ENCODE measurements at regions not wholly inside any gene's neighbourhood (a gene's known extent, or its start where the extent isn't known, plus 50 kb on each side); places are given as distances from the start of the nearest gene placed in this dataset.

GRCh38 chr10:76649254-76649653 lies 988.4 kb downstream of the KCNMA1 start:
- Histone ChIP-seq H3K9me3 (ENCODE audit: control insufficient read depth in 2 of 2, insufficient read depth in 1 of 2, low read depth in 1 of 2, low read length in 1 of 2) (no peaks in the 10 kb centered on the region), H3K4me3 (ENCODE audit: low read depth in 1 of 2, low read length in 2 of 2) (no peak overlapping the region), H3K27me3 (ENCODE audit: control insufficient read depth in 1 of 2, insufficient read depth in 2 of 2, low read length in 2 of 2) (no peaks in the 10 kb centered on the region), H3K36me3 (ENCODE audit: control insufficient read depth in 2 of 2, insufficient read depth in 2 of 2, low read length in 1 of 2) (no peaks in the 10 kb centered on the region), H3K27ac (ENCODE audit: low read depth in 2 of 2, low read length in 1 of 2) (no peak overlapping the region), H3K4me1 (ENCODE audit: control insufficient read depth in 2 of 2, insufficient read depth in 2 of 2, low read length in 1 of 2) (no peaks in the 10 kb centered on the region)
- WGBS, 2 donors, result 78 to 82% methylated on average over 3 of the region's 3 CpGs

- Histone ChIP-seq H3K27me3 (ENCODE audit: control insufficient read depth in 1 of 2, insufficient read depth in 2 of 2, low read length in 2 of 2) (no peaks in the 10 kb centered on the region), H3K4me1 (ENCODE audit: control insufficient read depth in 2 of 2, insufficient read depth in 2 of 2, low read length in 1 of 2) (no peaks in the 10 kb centered on the region), H3K36me3 (ENCODE audit: control insufficient read depth in 2 of 2, insufficient read depth in 2 of 2, low read length in 1 of 2) (no peaks in the 10 kb centered on the region), H3K9me3 (ENCODE audit: control insufficient read depth in 2 of 2, insufficient read depth in 1 of 2, low read depth in 1 of 2, low read length in 1 of 2) (no peaks in the 10 kb centered on the region), H3K27ac (ENCODE audit: low read depth in 2 of 2, low read length in 1 of 2) (no peak overlapping the region), H3K4me3 (ENCODE audit: low read depth in 1 of 2, low read length in 2 of 2) (no peak overlapping the region)
- WGBS, 2 donors, result 84 to 89% methylated on average over 2 of the region's 2 CpGs
These were observed 990.3 kb downstream of the KCNMA1 start for GRCh38 chr10:76647301-76647700.

GRCh38 chr10:76645341-76645740 lies 992.3 kb downstream of the KCNMA1 start:
- Histone ChIP-seq H3K4me3 (ENCODE audit: low read depth in 1 of 2, low read length in 2 of 2) (no peak overlapping the region), H3K9me3 (ENCODE audit: control insufficient read depth in 2 of 2, insufficient read depth in 1 of 2, low read depth in 1 of 2, low read length in 1 of 2) (no peaks in the 10 kb centered on the region), H3K27ac (ENCODE audit: low read depth in 2 of 2, low read length in 1 of 2) (no peak overlapping the region), H3K36me3 (ENCODE audit: control insufficient read depth in 2 of 2, insufficient read depth in 2 of 2, low read length in 1 of 2) (no peaks in the 10 kb centered on the region), H3K27me3 (ENCODE audit: control insufficient read depth in 1 of 2, insufficient read depth in 2 of 2, low read length in 2 of 2) (no peaks in the 10 kb centered on the region), H3K4me1 (ENCODE audit: control insufficient read depth in 2 of 2, insufficient read depth in 2 of 2, low read length in 1 of 2) (no peaks in the 10 kb centered on the region)
- 84 to 89% methylated on average over 3 of the region's 3 CpGs for WGBS, 2 donors

- no peaks in the 10 kb centered on the region for H3K9me3 ChIP-seq (ENCODE audit: control insufficient read depth in 2 of 2, insufficient read depth in 1 of 2, low read depth in 1 of 2, low read length in 1 of 2)
- no peak overlapping the region for H3K27ac ChIP-seq (ENCODE audit: low read depth in 2 of 2, low read length in 1 of 2)
- no peaks in the 10 kb centered on the region for H3K27me3 ChIP-seq (ENCODE audit: control insufficient read depth in 1 of 2, insufficient read depth in 2 of 2, low read length in 2 of 2)
- no peaks in the 10 kb centered on the region for H3K36me3 ChIP-seq (ENCODE audit: control insufficient read depth in 2 of 2, insufficient read depth in 2 of 2, low read length in 1 of 2)
- H3K4me3 ChIP-seq (ENCODE audit: low read depth in 1 of 2, low read length in 2 of 2), result no peak overlapping the region
- no peaks in the 10 kb centered on the region for H3K4me1 ChIP-seq (ENCODE audit: control insufficient read depth in 2 of 2, insufficient read depth in 2 of 2, low read length in 1 of 2)
- WGBS, 2 donors, result 88 to 100% methylated on average over 2 of the region's 2 CpGs
These were observed 993.1 kb downstream of the KCNMA1 start for GRCh38 chr10:76644476-76644875.

GRCh38 chr10:76643511-76643911 lies 994.1 kb downstream of the KCNMA1 start:
- H3K27me3 ChIP-seq (ENCODE audit: control insufficient read depth in 1 of 2, insufficient read depth in 2 of 2, low read length in 2 of 2), result no peaks in the 10 kb centered on the region
- H3K36me3 ChIP-seq (ENCODE audit: control insufficient read depth in 2 of 2, insufficient read depth in 2 of 2, low read length in 1 of 2), result no peaks in the 10 kb centered on the region
- no peak overlapping the region for H3K4me3 ChIP-seq (ENCODE audit: low read depth in 1 of 2, low read length in 2 of 2)
- H3K4me1 ChIP-seq (ENCODE audit: control insufficient read depth in 2 of 2, insufficient read depth in 2 of 2, low read length in 1 of 2), result no peaks in the 10 kb centered on the region
- 32 to 47% methylated on average over 4 of the region's 4 CpGs for WGBS, 2 donors
- H3K27ac ChIP-seq (ENCODE audit: low read depth in 2 of 2, low read length in 1 of 2), result no peak overlapping the region
- H3K9me3 ChIP-seq (ENCODE audit: control insufficient read depth in 2 of 2, insufficient read depth in 1 of 2, low read depth in 1 of 2, low read length in 1 of 2), result no peaks in the 10 kb centered on the region

- no peaks in the 10 kb centered on the region for H3K27me3 ChIP-seq (ENCODE audit: control insufficient read depth in 1 of 2, insufficient read depth in 2 of 2, low read length in 2 of 2)
- H3K36me3 ChIP-seq (ENCODE audit: control insufficient read depth in 2 of 2, insufficient read depth in 2 of 2, low read length in 1 of 2), result no peaks in the 10 kb centered on the region
- no peaks in the 10 kb centered on the region for H3K4me1 ChIP-seq (ENCODE audit: control insufficient read depth in 2 of 2, insufficient read depth in 2 of 2, low read length in 1 of 2)
- no peak overlapping the region for H3K4me3 ChIP-seq (ENCODE audit: low read depth in 1 of 2, low read length in 2 of 2)
- H3K9me3 ChIP-seq (ENCODE audit: control insufficient read depth in 2 of 2, insufficient read depth in 1 of 2, low read depth in 1 of 2, low read length in 1 of 2), result no peaks in the 10 kb centered on the region
- WGBS, 2 donors, result 51 to 69% methylated on average over 1 of the region's 1 CpG
- H3K27ac ChIP-seq (ENCODE audit: low read depth in 2 of 2, low read length in 1 of 2), result no peak overlapping the region
These were observed 995.2 kb downstream of the KCNMA1 start for GRCh38 chr10:76642358-76642757.

GRCh38 chr10:76641215-76641614 lies 996.4 kb downstream of the KCNMA1 start:
- no peak overlapping the region for H3K27ac ChIP-seq (ENCODE audit: low read depth in 2 of 2, low read length in 1 of 2)
- H3K36me3 ChIP-seq (ENCODE audit: control insufficient read depth in 2 of 2, insufficient read depth in 2 of 2, low read length in 1 of 2), result no peaks in the 10 kb centered on the region
- no peaks in the 10 kb centered on the region for H3K9me3 ChIP-seq (ENCODE audit: control insufficient read depth in 2 of 2, insufficient read depth in 1 of 2, low read depth in 1 of 2, low read length in 1 of 2)
- no peak overlapping the region for H3K4me3 ChIP-seq (ENCODE audit: low read depth in 1 of 2, low read length in 2 of 2)
- no peaks in the 10 kb centered on the region for H3K27me3 ChIP-seq (ENCODE audit: control insufficient read depth in 1 of 2, insufficient read depth in 2 of 2, low read length in 2 of 2)
- H3K4me1 ChIP-seq (ENCODE audit: control insufficient read depth in 2 of 2, insufficient read depth in 2 of 2, low read length in 1 of 2), result no peaks in the 10 kb centered on the region

- Histone ChIP-seq H3K4me1 (ENCODE audit: control insufficient read depth in 2 of 2, insufficient read depth in 2 of 2, low read length in 1 of 2) (no peaks in the 10 kb centered on the region), H3K27ac (ENCODE audit: low read depth in 2 of 2, low read length in 1 of 2) (no peak overlapping the region), H3K4me3 (ENCODE audit: low read depth in 1 of 2, low read length in 2 of 2) (no peak overlapping the region), H3K36me3 (ENCODE audit: control insufficient read depth in 2 of 2, insufficient read depth in 2 of 2, low read length in 1 of 2) (no peaks in the 10 kb centered on the region), H3K27me3 (ENCODE audit: control insufficient read depth in 1 of 2, insufficient read depth in 2 of 2, low read length in 2 of 2) (no peaks in the 10 kb centered on the region), H3K9me3 (ENCODE audit: control insufficient read depth in 2 of 2, insufficient read depth in 1 of 2, low read depth in 1 of 2, low read length in 1 of 2) (no peaks in the 10 kb centered on the region)
- WGBS, 2 donors, result 75 to 84% methylated on average over 5 of the region's 5 CpGs
These were observed 996.8 kb downstream of the KCNMA1 start for GRCh38 chr10:76640806-76641205.

- H3K27me3 ChIP-seq (ENCODE audit: control insufficient read depth in 1 of 2, insufficient read depth in 2 of 2, low read length in 2 of 2), result no peaks in the 10 kb centered on the region
- 68 to 95% methylated on average over 1 of the region's 1 CpG for WGBS, 2 donors
- H3K9me3 ChIP-seq (ENCODE audit: control insufficient read depth in 2 of 2, insufficient read depth in 1 of 2, low read depth in 1 of 2, low read length in 1 of 2), result no peaks in the 10 kb centered on the region
- no peaks in the 10 kb centered on the region for H3K36me3 ChIP-seq (ENCODE audit: control insufficient read depth in 2 of 2, insufficient read depth in 2 of 2, low read length in 1 of 2)
- H3K27ac ChIP-seq (ENCODE audit: low read depth in 2 of 2, low read length in 1 of 2), result no peak overlapping the region
- no peaks in the 10 kb centered on the region for H3K4me1 ChIP-seq (ENCODE audit: control insufficient read depth in 2 of 2, insufficient read depth in 2 of 2, low read length in 1 of 2)
- no peak overlapping the region for H3K4me3 ChIP-seq (ENCODE audit: low read depth in 1 of 2, low read length in 2 of 2)
These were observed 1004.9 kb downstream of the KCNMA1 start for GRCh38 chr10:76632767-76633051.

- Histone ChIP-seq H3K27ac (ENCODE audit: low read depth in 2 of 2, low read length in 1 of 2) (no peak overlapping the region), H3K36me3 (ENCODE audit: control insufficient read depth in 2 of 2, insufficient read depth in 2 of 2, low read length in 1 of 2) (no peaks in the 10 kb centered on the region), H3K9me3 (ENCODE audit: control insufficient read depth in 2 of 2, insufficient read depth in 1 of 2, low read depth in 1 of 2, low read length in 1 of 2) (no peaks in the 10 kb centered on the region), H3K4me3 (ENCODE audit: low read depth in 1 of 2, low read length in 2 of 2) (no peak overlapping the region), H3K27me3 (ENCODE audit: control insufficient read depth in 1 of 2, insufficient read depth in 2 of 2, low read length in 2 of 2) (no peaks in the 10 kb centered on the region), H3K4me1 (ENCODE audit: control insufficient read depth in 2 of 2, insufficient read depth in 2 of 2, low read length in 1 of 2) (no peaks in the 10 kb centered on the region)
- WGBS, 2 donors, result 42 to 55% methylated on average over 16 of the region's 16 CpGs
These were observed 1005.5 kb downstream of the KCNMA1 start for GRCh38 chr10:76631884-76632766.
